Retinal pigment epithelial cell (primary cell): ENCODE measurements at regions not wholly inside any gene's neighbourhood (a gene's known extent, or its start where the extent isn't known, plus 50 kb on each side); places are given as distances from the start of the nearest gene placed in this dataset.

ENCODE experiments used
- DNase-seq: peaks from one replicate; pipeline ENCODE4 v3.0.0-alpha.2; 2010; ENCODE audit warnings: low read depth
- H3K4me3 ChIP-seq: 2 replicates; pipeline ENCODE4 v1.5.1; 2011; ENCODE audit warnings: mild to moderate bottlenecking, low read length, control low read depth, moderate library complexity
- CTCF ChIP-seq: conservative IDR thresholded peaks from 2 replicates; pipeline ENCODE4 v1.5.1; 2011; ENCODE audit warnings: low read depth, low read length, control low read depth, inconsistent platforms

- TF ChIP-seq CTCF, result no peak
- H3K4me3 ChIP-seq, result no peak overlapping the region
- DNase-seq, result peak; percentile 81
Observed at GRCh38 chr2:150127346-150127990, 360.0 kb downstream of the RND3 start.

- TF ChIP-seq CTCF, result no peak
- no peak overlapping the region for H3K4me3 ChIP-seq
- DNase-seq, result no peak
Observed at GRCh38 chr2:150126839-150127238, 360.6 kb downstream of the RND3 start.

DNA sequence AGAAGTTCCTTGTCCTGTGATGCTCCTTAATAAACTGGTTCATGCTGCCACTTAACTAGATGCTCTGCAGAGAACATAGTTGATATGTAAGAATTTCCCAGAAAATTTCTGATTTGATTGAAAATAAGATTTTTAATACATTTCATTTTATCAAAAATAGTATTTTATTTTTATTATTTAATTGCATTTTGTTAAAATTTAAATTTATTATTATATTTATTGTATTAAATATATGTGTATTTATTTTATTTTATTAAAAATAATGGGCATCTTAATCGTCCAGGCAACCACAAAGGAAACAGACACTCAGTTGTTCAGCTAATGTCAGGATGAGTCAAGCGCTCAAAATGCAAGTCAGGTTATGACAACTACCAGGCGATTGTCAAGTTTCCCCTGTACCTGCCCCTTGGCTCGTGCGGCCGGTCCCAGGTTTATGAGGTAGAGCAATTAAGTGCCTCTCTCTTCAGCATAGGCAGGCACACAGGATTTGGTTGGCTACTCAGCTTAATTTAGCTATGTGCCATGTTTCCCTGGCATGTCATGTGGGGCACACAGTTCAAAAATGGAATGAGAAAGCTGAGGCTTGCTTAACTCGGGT lies 361.2 kb downstream of the RND3 start:
- TF ChIP-seq CTCF, result no peak
- no peak for DNase-seq
- no peak overlapping the region for H3K4me3 ChIP-seq

DNA sequence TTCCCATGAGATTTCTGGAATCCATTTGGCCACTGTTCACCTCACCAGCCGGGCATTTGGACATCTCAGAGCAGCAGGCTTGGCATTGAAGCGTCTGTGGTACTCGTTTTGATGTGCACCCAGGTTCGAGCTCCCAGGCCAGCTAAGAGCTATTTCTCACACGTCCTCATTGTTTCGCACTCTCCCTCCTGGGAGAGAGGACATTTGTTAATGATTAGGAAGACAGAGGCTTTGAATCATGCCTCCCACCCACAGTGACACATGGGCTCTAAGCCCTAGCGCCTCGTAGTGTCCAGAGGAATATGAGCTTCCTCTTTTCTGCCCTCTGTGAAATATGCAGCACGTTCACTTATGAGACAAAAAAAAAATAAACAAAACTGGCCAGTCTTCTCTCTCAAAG lies 361.8 kb downstream of the RND3 start:
- no peak overlapping the region for H3K4me3 ChIP-seq
- no peak for TF ChIP-seq CTCF
- DNase-seq, result no peak

DNA sequence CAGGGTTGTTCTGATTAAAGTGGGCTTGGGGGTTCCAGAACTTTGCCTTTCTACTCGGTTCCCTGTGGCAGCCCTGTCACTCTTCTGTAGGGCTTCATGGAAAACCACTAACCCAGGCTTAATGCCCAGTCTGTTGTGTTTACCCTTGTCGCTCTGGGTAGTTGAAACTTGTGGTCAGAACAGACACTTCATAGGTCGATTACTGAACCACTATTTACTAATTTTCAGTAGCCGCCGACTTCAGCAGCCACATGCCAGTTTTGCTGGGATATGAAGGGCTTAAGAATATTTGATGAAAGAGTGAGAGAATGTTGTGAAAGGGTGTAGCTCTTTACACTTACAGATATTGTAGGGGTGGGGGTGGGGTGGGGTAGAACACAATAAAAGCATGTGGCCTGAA lies 362.3 kb downstream of the RND3 start:
- no peak for TF ChIP-seq CTCF
- no peak for DNase-seq
- no peak overlapping the region for H3K4me3 ChIP-seq

- no peak for TF ChIP-seq CTCF
- H3K4me3 ChIP-seq, result no peak overlapping the region
- no peak for DNase-seq
Observed at GRCh38 chr2:150124739-150125138, 362.7 kb downstream of the RND3 start.
